NCI-H2196 treated with DMSO at 0.1 percent for 48 hours (cell line): ENCODE measurements at regions not wholly inside any gene's neighbourhood (a gene's known extent, or its start where the extent isn't known, plus 50 kb on each side); places are given as distances from the start of the nearest gene placed in this dataset.

Experiments used
- DNase-seq: peaks from one replicate; lab custom pipeline; 2025; ENCODE audit not compliant: unreplicated experiment; lab: John Stamatoyannopoulos, UW

DNA sequence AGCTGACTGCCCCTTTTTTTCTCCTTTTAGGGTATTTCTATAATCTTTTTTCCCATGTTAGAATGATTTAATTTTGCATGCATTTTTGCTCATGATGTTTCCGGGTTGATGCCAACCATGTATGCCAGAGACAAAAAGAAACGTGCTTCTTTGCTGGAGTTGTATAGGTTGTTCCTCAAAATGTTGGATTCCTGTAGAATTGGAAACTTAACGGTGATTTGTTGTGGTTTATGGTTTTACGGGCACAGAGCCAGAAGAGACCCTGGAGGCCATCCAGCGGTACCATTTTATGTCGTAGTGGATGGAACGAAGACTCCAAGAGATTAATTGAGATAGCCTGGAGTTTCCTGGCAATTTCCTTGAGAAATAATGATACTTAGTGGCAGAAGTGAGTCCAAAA is 481.5 kb upstream of the RGMA start:
- DNase-seq = no peak

DNA sequence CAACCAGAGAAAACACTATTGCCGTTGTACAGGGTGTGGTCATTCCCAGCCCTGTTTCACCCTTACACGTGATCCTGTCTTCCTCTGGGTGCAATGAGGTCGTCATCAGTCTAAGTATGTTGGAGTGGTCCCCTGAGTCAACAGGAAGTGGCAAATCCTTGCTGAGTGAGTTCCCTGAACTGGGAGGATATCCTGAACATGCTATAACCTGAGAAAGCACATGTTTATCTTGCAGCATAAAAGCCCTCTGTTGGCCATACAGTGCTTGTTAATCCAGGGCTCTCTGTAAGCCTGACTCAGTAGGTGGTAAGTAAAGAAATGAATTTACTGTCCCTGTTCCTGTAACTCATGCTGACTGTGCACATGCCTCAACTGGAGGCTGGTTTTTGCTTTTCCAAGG is 477.8 kb upstream of the RGMA start:
- no peak for DNase-seq

DNA sequence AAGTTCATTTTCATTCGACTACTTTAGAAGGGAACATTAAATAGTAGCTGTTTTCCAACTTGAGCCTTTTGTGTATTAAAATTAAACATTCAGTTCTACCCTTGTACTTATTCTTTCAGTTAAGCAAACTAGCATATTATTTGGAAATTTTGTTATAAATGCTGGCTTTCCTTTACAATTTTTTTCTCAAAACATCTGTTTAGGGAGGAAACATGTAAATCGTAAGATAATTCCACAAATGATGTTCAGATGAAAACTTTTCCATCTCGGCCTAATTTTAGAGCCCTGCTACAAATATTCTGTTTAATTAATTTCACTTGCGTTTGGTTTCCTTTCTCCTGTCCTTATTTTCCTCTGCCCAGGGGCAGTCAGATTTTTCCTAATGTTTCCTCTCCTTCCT is 476.2 kb upstream of the RGMA start:
- DNase-seq = no peak

DNA sequence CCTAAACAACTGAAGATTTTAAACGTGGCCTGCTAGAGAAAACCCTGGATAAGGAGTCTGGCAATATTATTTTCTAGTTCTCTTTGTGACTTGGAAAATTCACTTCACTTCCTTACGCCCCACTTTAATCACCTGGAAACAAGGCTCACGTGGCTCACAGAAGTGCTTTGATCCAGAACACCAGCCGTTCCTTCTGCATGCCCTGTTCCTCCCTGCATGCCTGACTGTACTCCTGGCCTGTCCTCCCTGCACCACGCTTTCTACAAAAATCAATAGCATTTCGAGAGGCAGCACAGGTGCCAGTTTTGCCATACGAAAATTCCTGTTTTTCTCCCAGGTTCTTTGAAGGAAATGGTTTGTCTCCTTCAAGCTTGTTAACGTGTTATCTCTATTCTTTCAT is 474.2 kb upstream of the RGMA start:
- no peak for DNase-seq

DNA sequence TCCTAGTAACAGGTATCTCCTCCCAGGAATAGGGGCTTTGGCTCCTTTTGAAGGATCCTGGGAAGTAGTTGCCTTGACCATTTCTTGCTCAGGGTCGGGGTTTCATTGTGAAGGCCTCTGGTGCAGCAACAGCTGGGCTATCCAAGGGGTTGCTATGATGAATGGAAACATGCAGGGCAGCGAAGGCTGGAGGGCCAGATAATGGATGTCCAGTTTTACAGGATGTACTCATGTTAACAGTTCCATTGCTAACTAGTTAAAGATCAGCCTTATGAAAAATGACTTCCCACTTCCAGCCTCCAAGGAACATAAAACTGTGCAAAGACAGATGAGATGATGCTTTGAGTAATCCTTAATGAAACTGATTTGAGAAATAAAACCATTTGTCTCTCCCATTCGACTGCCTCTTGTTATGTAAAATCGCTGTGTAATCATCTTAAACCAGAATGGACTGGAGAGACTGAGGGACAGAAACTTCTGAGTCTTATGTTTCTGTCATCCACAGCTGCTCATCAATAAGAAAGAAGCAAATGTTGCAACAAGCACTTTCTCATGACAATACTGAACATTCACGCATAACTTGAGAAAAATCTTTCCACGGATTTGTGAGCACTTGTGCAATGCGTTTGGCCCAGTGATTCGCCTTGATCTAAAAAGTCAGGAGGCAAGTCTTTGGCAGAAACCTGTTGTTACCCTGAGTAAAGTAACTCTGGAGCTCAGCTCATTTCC is 473.5 kb upstream of the RGMA start:
- no peak for DNase-seq

DNA sequence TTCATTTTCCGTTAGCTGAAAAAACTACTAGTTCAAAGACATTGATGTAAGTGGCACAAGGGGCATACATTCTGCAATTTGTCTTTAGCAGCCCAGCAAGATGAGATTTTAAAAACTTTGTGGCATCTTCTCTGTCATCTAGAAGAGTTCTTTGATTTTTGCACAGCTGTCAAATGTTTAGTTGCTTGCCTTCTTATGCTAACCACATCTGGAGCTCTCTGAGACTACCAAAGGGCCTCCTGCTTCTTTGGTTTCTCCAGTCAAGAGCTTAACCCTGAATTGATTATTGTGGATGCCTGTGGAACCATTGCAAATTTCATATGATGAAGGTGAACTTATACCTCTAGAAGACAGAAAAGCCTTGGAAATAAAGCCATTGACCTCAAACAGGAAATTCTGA is 468.7 kb upstream of the RGMA start:
- DNase-seq = no peak

DNA sequence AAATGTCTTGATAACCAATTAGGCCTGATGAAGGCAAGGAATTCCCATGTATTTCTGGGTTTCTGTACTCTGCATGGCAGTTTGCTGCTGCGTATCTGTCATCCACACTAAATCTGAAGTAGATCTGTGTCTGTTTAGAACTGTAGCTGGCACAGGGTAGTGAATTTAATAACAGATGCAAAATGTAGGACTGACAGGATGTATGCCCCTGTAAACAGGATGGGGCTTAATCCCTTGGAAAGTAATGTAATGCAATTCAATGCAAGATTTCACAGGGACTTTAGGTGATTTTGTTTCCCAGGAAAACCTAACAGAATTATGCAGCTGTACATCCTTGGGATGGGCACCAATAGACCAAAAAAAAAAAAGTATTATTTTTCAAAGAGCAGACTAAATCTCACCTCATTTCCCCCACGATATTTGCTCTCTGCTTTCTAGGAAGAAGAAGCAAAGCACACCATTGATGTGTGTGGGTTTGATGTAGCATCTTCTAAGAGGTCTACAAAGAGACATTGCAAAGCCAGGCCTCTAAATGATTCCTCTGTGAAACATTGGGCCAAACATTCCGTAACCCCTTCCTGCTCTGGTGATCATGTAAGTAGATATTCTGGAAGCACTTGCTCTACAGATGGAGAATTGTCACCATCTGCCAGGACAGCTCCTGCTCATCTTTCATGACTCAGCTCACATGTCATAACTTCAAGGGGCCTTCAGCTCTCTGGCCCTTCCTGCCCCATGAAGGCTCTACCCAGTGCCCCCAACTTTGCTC is 464.3 kb upstream of the RGMA start:
- DNase-seq = no peak

DNA sequence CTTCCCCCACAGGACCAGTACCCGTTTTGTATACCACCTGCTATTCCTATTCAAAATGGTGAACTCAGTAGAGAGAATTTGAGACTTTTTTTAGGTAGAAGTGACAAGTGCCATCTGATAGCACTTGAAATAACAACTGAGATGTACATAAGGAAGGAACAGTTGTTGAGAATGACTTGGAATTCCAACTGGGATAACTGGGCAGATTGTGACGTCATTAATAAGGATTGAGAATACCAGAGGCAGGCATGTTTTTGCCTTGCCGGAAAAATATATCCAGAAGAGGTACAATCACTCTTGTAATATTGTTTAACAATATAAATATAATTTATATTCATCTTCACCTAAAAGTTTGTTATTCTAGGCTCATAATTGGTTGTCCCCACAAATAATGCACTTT is 454.1 kb upstream of the RGMA start:
- DNase-seq = no peak

DNA sequence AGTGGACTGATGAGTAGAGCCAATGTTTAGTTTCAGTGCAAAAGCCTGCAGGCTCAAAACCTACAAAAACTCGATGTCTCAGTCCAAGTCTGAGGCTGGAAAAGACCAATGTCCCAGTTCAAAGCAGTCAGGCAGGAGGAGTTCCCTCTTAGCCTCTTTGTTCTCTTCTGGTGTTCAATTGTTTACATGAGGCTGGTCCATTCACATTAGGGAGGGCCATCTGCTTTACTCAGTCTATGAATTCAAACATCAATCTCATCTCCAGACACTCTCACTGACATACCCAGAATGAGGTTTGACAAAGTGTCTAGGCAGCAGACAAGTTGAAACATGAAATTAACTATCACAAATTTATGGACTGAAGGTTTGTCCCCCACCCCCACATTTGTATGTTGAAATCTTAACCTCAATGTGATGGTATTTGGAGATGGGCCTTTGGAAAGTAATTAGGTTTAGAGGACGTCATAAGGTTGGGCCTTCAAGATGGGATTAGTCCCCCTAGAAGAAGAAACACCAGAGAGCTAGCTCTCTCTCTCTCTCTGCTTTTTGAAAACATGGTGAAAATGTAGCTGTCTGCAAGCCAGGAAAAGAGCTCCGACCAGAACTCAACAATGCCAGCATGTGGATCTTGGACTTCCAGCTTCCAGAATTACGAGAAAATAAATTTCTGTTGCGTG is 438.5 kb upstream of the RGMA start:
- DNase-seq = no peak

DNA sequence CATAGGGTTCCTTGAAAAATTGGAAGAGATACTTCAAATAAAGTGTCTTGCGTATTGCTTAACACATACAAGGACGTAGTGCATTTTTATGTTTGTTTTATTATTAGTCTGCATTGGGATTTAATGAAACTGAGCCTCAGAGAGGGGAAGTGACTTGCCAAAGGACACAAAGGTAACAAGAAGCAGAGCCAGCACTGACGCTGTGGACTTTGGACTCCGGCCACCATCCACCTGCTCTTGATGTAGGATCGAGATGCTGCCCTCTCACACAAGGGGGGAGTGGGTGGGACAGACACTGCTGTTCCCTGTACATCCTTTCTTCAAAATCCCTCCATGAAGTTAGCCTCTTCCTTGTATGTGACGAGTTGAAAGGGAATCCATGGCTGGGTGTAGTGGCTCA is 435.4 kb upstream of the RGMA start:
- no peak for DNase-seq

DNA sequence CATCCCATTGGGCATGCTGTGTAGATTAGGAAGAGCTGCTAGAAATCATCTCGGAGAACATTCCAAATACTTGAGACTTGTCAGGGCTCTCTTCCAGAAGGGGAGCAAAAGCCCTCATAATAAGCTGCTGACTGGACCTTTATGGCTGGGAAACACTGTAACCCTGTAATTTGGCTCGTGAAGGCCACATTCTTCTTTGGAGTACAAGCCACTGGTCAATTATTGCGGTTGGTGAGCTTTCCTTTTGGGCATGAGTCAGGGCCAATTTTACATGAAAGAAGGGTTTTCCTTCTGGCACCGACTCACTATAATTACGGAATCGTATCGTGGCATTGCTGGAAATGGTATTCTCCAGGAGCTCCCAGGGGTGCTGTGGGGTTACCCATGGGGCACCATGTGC is 434.5 kb upstream of the RGMA start:
- no peak for DNase-seq

DNA sequence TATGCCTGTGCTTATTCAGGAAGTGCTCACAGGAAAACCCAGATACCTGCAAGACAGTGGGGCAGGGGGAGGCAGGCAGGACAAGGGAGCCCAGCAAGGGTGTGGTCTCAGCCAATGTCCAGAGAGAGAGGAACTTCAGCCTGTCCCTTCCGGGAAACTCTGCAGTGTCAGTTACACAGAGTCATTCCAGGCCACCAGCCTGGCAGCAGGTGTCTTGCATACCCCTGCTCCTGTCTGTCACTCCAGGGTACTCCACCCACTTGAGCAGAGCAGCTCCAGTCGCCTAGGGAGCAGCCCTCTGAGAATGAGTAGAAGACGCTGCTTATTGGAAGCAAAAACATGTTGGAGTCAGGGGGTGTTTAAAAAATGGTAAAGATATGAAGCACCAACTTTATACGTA is 431.2 kb upstream of the RGMA start:
- DNase-seq = no peak

DNA sequence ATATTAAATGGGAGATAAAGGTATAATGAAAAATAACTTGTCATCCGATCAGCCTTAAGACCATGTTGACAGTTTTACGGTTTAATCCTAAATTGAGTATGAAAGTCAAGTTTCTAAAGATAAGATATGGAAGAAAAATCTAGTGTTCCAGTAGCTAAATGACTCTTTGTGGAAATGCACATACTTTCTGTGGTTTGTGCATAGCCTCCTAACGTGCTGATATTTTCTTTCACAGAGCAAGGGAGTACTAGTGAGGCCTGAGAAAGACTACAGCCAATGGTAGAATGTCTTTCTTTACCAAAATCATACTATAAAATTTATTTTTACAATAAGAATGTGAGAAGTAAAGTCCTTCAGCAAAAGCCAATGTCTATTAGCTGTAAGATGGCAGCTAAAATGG is 430.6 kb upstream of the RGMA start:
- DNase-seq = no peak

DNA sequence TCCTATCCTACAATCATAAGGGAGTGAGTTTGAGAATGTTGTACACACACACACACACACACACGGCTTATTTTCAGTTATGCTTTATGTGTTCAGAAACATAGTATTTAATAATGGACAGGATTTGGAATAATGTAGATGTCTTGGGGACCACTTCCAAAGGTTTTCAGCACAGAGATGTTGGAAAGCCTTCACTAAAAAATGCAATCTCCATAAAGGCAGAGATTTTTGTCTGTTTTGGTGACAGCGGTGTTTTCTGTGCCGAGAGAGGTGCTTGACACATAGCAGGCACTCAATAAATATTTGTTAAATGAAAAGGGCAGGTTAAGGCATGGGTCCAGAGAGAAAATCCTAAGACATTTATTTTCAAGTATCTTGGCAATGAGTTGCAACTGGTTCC is 428.2 kb upstream of the RGMA start:
- no peak for DNase-seq

DNA sequence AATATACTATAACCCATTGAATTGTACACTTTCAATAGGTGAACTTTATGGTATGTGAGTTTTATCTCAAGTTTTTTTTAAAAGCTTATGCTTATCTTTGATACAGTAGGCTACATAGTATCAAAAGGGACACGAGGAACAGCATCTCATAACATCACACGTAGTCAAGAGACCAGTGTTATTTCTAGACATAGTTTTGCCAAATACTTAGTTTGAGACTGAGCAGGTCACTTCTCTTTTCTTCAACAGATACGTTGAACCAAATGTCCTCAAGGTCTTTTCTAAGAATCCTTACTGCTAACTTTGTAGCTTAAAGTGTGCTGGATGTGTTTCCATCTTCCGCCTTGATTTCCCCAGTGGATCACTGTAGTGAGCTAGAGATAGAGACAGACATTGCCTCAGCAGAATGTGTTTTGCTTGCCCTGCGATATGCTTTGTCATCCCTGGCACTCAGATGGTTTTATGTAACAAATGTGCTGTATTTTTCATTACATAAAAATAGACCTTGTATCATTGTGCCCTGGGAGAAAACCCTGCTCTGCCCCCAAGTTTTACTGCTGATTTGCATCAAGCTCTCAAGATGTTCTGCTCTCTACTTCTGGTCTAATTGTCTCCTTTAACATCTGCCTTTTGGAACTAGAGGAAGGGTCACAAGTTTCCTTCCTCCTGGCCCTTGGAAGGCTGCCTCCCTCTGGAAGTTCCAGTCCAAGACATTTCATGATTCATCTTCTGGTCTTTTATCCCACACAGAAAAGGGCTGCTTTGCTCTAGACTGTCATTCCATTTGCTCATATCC is 426.4 kb upstream of the RGMA start:
- no peak for DNase-seq

DNA sequence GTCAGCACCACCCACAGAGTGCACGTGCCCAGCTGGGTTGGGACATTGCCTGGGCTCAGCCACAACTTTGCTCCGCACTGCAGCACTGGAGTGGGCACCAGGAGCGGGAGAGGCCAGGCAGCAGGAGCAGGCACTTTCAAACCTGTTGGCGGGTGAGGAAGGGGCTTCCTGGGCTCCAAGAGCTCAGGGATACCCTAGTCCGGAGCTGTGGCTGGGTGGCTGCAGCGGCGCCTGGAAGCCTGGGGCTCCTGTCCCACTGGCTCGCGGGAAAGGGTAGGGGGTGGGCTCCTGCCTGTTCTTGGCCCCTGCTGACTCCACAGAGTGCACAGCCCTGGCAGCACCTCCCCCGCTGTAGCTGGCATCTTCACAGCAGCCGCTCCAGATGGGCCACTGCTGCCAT is 417.6 kb upstream of the RGMA start:
- DNase-seq = no peak

DNA sequence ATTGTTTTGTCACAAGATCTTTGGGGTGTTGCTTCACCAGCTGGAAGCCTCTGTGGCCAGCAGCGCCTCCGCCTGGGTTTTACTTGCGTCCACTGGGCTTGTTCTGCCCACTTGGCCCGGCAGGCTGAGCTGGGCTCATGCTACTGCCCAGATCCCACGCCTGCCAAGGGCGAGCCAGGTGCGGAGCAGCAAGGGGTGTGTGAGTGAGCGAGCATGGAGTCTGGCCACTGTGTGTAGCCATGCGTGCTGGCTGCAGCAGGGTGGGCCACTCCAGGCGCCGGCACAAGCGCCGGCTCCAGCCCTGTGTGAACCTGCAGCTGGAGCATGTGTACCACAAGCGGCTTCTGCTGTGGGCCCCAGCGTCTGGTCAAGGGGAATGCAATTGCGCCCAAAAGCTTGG is 416.5 kb upstream of the RGMA start:
- DNase-seq = no peak

DNA sequence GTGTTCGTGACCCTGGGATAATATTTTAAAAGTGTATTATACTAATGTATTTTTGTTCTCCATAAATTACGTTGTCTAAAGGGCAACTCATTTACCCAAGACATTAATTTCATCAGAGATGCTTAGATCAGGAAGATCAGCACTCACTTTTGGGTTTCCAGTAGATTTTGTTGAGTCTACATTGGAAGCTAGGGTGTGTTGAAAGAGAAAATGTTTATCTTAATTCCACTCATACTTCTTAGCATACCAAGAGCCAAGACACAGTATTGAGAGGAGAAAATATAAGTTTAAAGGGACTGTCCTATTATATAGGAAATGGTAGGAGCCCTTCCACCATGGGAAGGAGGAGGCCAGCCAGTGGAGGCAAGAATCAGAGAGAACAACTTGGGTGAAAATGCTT is 412.9 kb upstream of the RGMA start:
- no peak for DNase-seq

DNA sequence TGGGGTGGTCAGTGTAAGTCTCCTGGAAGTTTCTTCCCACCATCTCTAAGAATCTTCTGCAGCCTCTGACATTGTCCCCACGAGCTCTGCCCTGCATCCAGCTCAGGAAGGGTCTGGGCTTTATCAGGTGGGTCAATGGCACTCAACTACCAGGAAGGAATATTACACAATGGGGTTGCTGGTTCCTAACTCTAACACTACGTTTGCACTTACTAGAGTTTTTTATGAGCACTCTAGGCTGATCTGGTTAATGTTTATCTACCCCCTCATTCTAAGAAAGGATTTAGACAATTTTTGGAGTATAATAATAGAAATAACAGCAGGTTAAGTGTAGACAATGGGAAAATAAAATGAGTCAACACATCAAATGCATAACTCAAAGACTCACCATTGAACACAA is 411.1 kb upstream of the RGMA start:
- no peak for DNase-seq

DNA sequence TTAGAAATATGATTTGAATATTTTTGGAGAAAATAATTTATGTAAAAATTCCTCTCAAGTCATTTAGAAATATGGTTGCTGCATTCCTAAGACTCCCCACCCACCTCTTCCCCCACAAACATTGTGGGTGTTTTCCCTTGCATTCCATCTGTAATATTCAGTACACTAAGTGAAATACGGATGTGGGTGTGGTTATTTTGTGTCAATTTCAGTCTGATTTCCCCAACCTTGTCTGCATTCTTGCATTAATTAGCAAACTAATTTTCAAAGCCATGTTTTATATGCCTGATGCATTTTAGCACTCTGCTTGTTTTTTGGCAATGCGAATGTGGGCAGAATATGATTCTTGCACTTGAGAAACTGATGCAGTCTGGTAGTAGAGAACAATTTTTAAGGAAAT is 408.3 kb upstream of the RGMA start:
- DNase-seq = no peak

DNA sequence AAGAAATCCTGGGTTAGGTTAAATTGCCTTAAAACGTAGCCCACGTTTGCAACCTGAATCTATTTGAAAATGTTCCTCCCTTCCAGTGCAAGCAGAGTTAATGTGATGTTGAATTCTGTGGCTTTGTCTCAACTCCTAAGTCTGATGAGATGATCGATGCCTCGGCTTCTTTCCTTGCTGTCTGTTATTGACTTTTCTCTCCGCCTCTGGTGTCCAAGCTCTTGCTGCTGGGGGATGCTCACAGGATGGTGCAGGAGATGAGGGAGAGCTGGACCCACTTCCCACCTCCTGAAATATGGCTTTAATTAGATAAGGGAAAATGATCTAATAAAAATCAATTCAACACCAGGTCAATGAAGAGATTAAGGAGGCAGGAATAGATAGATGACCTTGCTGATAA is 407.9 kb upstream of the RGMA start:
- DNase-seq = no peak
